Activated naive CD4-positive, alpha-beta T cell treated with Interleukin-2 at 50 U/mL for 16 hours (primary cell): ENCODE measurements at regions not wholly inside any gene's neighbourhood (a gene's known extent, or its start where the extent isn't known, plus 50 kb on each side); places are given as distances from the start of the nearest gene placed in this dataset.
"Not testable (repeated sequence)": the region's sequence is repeated elsewhere in the genome, so short reads cannot be mapped to it uniquely, and the experiment has no call there.

ENCODE experiments used
- DNase-seq: peaks from one replicate; pipeline ENCODE4 v3.0.0-alpha.2; 2020

DNA sequence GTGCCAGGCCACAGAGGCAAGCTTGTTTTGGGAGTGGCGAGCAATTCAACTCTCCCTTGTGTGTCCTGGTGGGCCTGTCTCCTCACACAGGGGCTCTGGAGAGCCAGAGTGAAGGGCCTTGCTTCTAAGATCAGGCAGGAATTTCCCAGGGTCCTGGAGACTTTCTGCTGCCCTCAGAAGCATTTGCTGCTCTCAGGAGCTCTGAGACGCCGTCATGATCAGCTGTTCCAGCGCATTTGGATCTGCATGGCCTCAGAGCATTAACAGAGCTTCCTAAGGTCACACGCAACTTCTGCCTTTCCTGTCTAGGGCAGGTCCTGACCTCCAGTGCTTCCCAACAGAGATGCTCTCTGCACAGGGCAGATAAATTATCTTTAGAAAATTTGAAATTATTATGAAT, 52.2 kb upstream of the C10orf90 start:
- no peak for DNase-seq

DNA sequence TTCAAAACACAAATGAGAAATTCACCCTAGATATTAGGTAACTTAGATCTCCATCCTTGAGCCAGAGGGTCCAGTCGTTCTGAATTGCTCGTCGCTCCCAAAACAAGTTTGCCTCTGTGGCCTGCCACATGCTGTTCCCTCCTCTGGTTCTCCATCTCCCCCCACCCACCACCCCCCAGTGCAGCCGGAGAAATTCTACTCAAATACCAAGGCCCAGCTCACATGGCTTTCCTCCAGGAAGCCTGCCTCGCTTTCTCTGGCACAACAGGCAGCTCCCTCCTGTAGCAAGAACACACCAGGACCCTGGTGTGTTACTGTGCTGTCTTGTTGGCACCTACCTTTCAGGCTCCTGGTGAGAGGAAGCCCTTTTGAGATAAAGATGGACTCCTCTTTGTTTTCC, 52.7 kb upstream of the C10orf90 start:
- DNase-seq, result no peak

DNA sequence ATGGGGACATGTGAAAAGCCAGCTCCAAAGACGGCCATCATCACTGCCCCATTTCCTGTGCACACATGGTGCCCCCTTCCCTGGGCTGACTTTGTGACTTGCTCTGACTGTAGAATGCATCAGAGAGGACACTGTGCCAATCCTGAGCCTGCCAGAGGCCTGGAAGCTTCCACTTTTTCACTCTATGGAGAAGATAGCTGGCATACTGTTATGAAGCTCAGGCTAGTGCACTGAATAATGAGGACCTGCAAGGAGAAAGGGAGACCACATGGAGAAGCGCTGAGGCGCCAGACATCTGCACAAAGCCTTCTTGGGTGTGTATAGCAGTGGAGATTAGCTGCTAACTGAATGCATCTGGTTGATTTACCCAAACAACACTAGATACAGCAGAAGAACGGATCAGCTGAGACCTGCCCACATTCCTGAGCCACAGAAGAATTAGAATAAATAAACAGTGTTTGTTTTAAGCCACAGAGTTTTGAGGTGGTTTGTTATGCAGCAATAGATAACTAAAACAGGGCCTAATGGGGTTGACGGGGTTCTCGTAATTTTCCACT, 58.9 kb upstream of the C10orf90 start:
- DNase-seq, result no peak

DNA sequence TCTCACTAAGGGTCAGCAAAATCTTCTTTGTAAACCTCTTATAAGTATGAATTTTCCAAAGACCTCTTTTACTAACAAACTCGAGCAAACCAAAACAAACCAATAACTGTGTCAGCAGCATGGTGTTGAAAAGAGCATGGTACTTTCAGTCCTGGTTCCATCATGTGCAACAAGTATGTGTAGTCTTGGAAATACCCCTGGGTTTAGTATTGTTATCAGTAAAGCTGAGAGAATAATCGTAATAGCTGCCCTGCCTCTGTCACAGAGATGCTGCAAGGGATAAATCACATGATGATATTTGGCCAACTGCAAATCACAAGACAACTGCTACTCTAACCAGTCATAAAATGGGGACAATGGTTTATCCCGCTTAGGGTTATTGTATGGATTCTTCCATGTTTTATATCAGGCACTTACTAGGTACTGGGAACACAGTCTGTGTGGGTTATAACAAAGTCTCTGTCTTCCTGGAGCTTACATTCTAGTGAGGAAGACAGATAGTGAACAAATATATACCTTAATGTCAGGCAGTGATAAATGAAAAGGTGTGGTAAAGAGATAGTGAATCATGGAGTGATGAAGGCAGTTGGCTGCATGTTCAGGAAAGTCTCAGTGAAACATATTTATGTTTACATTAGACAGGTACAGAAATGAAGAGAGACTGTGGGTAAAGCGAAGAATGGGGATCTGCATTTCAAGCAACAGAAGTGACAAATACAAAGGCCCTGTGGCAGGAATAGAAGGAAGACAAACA, 60.5 kb upstream of the C10orf90 start:
- no peak for DNase-seq

DNA sequence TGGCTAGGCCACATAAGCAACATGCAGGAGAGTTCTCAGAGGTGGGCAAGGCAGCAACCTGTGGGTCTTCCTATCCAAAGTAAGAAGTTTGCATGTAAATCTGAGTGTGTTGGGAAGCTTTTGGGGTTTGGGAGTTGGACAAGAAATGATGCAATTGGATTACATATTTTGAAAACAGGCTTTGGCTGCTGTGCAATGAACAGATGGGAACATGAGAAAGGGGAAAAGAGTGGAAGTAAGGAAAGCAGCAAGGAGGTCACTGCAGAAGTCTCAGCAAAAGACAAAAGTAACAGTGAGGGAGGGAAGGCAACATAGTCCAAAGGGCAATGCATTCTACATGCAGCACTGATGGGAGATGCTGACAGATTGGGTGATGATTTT, 61.1 kb upstream of the C10orf90 start:
- DNase-seq, result no peak

DNA sequence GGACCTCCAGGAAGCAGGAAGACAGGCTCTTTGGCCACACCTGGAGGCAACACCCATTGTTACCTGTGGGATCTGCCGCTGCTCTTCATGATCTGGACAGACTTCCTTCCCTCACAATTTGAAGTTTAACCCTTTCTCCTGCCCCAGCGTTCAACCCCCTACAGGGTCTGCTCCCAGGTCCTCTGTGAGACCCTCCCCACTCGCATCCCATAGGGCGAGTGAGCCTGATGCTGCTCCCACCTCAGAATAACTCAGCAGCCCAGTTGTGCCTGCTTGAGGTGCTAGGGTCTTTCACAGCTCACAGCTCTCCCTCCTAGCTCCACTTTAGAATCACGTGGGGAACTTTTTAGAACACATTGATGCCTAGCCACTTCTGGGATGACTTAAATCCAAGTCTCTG, 61.8 kb upstream of the C10orf90 start:
- DNase-seq, result no peak

DNA sequence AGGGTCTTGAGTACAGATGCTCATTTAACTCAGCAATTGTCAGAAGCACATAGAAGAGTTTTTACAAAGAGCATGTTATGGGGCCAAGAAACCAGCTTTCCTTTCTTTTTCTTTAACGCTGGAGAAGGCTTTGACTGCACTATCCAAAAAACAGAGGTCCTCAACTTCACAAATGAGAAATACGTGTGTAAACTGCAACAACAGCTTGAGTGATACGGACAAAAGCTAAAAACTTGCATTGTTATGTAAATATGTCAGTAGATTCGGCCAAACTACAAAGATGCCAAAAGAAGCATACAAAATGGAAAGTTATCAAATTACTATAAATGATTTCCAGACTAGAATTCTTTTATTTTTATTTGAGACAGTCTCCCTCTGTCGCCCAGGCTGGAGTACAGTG, 62.4 kb upstream of the C10orf90 start:
- no peak for DNase-seq

DNA sequence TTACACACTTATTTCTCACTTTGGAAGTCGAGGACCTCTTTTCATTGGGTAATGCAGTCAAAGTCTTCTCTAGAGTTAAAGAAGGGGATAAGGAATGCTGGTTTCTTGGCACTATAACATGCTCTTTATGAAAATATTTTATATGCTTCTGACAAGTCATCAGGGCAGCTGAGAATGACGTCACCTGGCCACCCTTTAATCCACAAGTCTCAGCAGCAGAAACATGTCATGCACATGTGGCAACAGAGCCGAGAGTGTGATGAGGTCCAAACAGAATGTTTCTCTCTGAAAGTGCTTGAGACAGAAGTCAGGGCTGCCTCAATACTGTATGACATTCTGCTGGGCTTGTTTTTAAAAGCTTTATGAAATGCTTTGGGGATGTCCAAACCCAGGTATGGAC, 63.5 kb upstream of the C10orf90 start:
- no peak for DNase-seq

DNA sequence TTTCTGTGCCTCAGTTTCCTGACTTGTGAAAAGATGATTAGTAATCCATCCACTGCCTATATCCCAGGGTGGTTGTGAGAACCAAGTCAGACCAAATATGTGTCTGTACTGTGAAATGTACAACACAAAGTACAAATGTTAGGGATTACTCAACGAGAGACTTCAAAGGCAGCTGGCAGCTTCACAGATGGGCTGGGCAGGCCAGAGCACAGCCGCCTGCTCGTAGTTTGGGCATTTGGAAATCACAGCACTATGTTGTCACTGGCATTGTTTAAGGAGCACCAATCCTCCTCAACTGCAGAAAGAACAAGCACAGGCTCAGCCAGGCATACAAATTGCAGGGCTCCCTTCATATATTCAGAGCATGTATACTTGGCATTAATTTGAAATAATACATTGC, 64.5 kb upstream of the C10orf90 start:
- no peak for DNase-seq

DNA sequence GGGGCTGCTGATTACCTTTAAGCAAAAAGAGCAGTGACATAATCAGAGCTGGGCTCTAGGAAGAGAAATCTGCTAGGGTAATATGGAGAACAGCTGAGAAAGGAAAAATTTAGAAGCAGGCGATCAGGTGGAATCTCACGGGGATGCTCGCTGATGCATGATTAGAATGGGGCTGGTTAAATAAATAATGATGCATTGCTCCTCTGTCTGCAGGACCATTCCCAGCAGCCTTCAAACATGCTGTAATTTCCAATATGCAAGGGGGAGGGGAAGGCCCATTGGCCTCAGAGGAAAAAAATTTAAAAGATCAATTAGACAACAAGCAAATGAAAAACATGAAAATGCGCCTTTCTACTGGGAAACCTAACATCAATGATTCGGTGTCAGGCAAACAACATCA, 65.6 kb upstream of the C10orf90 start:
- no peak for DNase-seq

DNA sequence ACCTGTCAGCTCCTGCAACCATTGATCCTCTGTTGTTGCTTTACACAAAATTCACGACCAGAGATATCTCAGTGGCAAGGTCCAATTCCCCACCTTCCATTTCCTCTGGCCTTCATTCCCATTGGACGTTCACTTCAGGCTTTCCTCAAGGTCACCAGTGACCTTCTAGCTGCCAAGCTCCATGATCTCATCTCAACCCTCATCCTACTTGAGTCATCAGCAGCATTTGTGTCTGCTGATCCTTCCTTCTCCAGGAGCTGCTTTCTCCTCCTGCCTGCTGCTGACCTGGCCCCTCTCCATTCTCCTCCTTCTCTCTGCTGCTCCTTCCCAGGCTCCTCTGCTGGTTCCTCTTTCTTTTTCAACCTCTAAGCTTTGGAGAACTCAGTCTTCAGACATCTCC, 66.2 kb upstream of the C10orf90 start:
- no peak for DNase-seq

DNA sequence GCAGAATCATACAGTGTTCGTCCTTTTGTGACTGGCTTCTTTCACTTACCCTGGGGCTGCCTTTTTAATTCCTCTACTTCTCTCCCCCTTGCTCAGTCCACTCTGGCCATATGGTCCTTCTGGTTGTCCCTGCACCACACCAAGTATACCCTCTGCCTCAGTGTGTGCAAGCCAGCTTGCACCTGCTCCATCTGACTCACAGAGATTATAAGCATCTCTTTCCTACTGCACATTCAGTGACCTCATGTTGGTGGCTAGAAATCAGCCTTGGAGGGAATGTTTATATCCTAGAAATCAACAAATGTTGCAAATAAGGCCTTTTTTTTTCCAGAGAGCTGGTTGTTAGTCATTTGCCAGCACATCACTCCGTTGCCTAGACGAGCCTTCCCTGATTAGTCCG, 67.5 kb upstream of the C10orf90 start:
- DNase-seq, result no peak

DNA sequence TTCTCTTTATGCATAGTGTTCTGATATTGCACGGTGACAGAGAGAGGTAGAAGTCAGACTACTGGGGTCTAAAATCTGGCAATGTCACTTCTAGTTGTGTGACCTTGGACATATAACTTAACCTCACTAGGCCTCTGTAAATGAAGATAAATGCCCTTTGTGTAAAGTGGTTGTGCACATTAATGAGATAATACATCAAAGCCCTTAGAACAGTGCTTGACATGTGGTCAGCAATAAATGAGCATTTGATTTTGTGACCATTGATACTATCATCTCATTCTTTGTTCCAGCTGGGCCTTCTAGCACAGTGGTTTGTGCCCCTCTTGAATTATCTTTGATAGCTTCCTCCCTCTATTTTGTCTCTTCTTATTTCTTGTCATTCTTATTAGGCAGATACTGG, 74.1 kb upstream of the C10orf90 start:
- no peak for DNase-seq

DNA sequence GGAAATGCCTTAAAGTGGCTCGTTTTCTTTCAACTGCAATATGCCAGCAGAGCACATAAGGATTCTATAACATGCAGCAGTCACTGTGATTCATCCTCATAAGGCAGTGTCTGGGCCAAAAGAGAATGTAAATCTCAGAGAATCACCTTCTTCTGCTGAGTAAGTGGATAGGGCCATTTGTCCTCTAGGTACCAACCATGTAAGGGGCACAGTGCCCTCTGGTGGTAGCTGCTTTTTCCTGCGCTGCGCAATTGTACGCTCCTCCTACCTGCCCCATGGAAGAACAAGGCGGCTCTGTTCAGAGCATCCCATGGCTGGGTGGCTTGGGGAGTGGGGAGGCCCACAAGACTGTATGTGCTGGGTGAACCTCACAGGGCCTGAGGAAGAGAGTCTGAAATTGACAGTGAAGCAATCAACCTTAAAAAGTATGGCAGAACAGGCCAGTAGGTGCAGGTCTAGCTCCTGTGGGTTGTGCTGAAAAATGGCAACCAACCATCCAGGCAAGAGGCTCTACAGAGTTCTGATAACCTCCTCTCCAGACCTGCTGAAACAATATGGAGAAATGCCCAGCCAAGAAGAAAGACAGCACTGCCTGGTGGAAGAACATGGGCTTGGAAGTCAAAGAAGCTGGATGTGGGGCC, 78.6 kb upstream of the C10orf90 start:
- peak; percentile 52 for DNase-seq

DNA sequence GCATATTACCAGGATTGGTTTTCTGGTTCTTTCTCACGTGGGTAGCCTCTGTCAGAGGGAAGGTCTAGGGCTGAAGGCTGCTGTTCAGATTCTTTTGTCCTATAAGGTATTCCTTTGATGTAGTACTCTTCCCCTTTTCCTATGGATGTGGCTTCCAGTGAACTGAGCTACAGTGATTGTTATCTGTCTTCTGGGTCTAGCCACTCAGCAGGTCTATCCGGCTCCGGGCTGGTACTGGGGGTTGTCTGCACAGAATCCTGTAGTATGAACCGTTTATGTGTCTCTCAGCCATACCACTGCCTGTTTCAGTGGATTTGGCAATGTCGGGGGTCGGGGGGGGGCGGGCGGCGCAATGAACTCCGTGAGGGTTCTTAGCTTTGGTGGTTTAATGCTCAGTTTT, 84.5 kb upstream of the C10orf90 start:
- no peak for DNase-seq

DNA sequence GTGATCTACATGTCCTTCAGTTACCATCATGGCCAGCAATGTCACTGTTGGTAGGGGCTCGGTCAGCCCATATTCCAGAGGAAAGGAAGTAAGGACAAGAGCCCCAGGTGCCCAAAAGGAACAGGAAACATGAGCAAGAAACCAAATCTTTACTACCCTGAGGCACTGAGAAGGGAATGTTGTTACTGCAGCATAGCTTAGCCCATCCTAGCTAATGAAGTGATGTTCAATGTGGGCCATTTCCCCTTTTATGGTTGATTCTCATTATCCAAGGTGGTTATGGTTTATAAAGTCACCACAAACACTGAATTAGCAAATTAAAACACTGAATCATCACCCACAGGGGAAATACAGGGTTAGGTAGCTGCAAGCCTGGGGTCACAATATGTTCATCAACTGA, 88.4 kb upstream of the C10orf90 start:
- DNase-seq, result no peak

DNA sequence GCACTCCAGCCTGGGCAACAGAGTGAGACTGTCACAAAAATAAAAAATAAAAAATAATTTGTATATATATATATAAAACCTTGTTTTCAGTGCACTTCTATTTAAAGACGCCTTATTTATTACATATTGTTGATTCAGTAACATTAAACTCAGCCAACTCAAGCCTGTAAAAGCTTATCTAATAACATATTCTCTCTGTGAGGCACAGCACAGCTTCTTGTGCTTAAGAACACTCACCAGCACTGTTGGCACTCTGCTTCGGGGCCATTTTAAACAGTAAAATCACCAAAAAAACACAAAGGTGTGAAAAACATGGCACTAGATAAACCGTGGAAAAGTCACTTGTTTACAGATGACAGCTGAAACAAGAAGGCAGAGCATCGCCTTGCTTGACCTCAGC, 89.0 kb upstream of the C10orf90 start:
- no peak for DNase-seq

DNA sequence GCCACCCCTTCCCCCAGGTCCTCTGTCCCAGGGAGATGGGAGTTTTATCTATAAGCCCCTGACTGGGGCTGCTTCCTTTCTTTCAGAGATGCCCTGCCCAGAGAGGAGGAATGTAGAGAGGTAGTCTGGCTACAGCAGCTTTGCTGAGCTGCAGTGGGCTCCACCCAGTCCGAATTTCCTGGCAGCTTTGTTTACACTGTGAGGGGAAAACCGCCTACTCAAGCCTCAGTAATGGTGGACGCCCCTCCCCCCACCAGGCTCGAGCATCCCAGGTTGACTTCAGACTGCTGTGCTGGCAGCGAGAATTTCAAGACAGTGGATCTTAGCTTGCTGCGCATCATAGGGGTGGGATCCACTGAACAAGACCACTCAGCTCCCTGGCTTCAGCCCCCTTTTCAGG, 96.2 kb upstream of the C10orf90 start:
- not testable (repeated sequence) for DNase-seq

DNA sequence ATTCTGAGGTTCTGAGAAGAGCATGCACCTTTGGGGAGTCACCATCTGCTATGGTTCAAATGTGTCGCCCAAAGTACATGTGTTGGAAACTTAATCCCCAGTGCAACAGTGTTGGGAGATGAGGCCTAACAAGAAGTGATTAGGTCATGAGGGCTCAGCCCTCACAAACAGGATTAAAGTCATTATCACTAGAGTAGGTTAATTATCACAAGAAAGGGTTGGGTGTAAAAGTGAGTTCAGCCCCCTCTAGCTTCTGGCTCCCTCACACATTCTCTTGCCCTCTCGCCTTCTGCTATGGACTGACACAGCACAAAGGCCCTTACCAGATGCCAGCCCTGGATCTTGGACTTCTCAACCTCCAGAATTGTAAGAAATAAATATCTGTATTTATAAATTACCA, 100.3 kb upstream of the C10orf90 start:
- DNase-seq, result no peak

DNA sequence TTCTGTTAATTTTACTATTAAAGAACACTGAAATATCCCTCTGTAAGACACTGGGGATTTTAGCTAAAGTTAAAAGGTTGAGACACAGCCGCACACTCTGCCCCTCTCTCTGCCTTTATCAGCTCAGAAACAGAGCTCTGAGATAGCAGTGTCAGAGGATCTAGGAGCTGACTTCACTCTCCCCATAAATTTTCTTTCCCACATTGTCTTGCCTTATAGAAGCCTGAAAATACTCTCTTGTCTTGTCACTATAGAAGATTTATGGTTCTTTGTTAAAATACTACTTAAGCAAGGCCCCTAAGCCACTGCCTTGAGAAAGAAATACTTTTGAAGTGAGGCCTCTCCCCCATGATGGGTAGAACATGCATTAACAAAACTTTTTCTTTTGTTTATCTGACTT, 105.7 kb upstream of the C10orf90 start:
- no peak for DNase-seq

DNA sequence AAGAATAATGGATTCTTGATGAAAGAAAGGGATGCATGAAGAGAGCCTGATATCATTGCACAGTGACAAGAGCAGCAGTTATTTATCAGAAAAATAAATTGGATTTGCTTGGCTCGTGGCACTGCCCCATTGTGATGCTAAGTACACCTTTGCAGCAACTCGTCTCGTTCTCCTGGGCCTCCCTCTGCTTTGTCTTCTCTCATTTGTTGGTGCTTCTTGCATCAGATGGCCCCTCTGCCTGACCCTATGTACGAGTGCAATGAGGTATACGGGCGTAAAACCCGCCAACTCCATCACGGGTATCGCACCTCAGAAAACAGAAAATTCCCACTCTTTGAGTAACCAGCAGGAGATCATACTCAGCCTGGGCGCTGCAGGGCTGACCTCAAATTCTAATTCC, 107.2 kb upstream of the C10orf90 start:
- DNase-seq, result no peak

DNA sequence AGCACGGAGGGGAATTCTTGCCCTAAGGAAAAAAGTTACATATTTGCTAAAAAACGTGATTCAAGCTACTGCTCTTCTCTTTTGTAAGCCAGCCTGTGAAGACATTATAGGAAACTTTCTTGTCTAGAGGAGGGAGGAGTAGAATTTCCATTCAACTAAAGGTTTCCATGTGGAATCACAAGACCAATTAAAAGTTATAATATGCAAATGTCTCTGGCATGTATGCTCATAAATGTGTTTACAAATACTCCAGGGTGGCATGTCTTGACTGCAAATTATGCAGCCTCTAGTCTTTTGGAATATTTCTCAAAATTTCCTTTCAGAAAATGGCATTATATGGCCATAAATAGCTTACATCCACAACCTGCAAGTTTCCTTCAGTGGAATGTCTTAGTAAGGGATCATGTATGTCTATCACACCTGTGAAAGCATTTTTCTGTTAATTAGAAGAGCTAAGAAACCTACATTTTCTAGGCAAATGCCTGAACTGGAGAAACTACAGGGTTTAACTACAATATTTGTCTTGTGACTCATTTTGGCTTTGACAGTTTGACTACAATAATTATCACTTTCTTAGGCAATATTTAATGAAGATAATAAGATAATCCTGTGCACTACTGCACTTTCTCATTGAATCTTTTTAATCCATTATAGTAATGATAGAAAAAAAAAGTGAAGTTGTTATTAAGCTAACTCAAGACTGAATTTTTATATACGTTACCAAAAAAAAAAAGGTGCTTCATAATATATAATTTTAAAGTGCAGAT, 111.1 kb upstream of the C10orf90 start:
- no peak for DNase-seq

DNA sequence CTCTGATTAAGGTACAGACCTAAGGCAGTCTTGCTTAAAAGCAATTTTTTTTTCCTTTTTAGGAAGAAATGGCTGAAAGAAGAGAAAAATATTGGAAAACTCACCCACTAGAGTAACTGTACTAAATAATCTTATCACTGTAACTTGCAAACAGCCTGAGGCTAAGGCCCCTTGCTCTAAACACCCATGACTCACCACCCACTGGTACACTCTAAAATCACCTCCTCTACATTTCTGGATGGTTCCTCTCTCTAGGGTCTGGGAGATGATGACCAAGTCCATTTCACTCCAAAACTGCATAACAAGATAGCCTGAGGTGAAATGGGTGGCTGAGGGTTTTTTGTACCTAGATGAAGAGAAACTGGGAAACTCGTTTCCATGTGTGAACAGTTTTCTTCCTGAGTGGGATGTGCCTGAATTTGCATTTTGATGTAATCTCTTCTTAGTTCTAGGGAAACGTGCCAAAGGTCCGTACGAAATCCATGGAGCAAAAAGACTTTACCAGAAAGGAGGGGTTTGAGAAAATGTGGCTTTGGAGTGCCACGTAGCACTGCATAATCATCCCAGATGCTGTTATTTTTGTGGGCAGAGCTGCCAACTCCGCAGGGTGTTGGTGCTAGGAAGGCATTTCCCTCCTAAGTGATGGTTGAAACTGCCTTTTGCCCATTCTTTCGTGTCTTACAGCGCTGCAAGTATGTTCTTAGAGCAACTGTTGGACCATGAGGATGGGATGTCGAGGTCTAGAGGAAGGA, 113.5 kb upstream of the C10orf90 start:
- no peak for DNase-seq
